Embryonic facial prominence (tissue), 1 donor: ENCODE measurements at regions not wholly inside any gene's neighbourhood (a gene's known extent, or its start where the extent isn't known, plus 50 kb on each side); places are given as distances from the start of the nearest gene placed in this dataset.

ENCODE experiments used
- DNase-seq: peaks from one replicate; pipeline ENCODE4 v3.0.0-alpha.2; 2016; ENCODE audit errors: extremely low spot score

- no peak for DNase-seq
Observed at GRCh38 chr3:188060840-188061544, 93.0 kb upstream of the LPP start.

GRCh38 chr3:188062216-188062615 is 91.7 kb upstream of the LPP start:
- peak; percentile 48 for DNase-seq

DNA sequence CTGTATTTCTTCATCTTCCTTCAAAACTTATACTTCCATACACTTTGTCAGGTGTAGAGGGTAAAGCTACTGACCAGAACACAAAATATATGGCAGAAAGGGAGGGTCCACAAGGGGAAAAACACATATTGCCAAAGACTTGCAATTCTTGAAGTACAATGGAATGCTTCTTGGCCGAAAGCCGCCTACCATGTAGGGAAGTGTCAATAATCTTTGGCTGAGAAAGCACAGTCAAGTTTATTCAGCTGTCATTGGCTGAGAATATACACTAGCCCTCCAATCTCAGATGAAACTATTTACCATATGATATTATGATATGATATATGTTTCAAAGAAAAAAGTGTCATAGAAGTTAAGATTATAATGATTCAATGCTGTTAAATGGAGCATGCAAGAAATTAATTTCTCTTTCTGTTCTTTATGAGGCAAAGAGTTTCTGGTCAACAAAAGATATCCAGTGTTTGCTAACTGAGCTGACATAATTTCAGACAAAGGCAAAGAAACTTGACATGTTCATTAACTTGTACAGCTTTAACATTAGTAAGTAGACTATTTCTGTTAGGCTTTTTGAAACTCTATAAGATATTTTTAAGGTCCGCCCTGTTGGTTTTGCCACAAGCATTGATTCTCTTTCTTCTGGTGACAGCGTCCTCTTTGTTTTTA is 89.0 kb upstream of the LPP start:
- no peak for DNase-seq

DNA sequence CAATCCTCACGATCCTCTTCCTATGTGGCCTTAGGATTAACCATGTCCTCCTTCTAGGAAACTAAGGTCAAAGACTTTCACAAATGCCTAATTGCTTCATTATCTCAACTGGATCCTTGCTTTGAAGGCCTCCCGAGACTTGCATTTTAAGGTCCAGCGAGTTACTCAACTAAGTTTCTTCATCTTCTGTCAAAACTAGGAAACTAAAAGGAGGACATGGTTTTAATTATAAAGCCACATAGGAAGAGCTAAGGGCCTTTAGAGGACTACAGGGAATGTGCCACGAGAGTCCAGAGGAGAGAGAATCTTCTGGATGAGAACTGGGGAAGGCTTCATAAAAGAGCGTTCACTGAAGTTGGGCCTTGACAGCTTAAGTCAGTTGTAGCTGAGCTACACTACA is 87.8 kb upstream of the LPP start:
- DNase-seq, result no peak

- DNase-seq, result no peak
Observed at GRCh38 chr3:188067932-188068331, 86.0 kb upstream of the LPP start.

- DNase-seq, result no peak
Observed at GRCh38 chr3:188068342-188068741, 85.6 kb upstream of the LPP start.

GRCh38 chr3:188071636-188072035 is 82.3 kb upstream of the LPP start:
- DNase-seq, result no peak

DNA sequence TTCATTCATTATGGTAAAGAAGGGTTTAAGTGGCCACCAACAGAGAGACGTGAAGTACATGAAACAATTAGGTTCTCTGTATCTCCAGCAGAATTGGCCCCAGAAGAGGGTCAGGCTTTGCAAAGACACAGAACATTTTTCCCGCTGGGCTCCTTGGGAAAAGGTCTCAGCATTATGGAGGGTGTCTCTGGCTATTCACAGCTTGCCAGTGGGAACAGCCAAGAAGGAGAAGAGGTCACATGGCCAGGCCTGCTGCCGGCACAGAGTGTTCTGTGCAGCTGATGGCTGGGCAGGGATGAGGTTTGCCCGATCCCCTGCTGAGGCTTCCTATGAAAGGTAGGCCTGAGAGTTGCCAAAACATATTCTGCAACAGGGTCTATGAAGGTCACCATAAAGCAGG is 77.8 kb upstream of the LPP start:
- DNase-seq, result no peak

DNA sequence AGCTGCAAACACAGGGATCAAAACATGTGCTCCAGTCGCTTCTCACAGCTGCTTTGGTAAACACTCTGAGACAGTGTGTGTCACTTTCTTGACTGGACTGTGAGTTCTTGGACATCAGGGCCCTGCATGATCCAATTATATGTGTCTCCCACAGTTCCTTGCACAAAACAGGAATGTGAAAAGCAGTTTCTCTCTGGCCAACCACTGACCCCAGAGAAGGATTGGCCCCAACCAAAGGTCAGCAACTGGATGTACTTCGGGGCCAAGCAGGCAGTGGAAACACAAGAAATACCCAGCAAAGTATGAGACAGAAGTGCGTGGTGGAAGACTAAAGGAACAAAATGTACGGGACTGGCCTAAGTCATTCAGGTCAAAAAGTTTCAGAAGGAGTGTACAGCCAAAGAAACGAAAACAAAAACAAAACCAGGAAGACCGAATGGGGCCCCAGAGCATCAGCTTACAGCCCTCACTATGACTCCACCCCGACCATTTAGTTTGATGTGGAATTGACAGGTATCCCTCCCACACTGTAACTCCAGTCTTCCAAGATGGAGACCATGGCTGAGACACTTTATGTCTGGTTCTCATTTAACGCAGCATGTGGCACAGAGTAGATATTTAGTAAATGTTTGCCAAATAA is 76.7 kb upstream of the LPP start:
- no peak for DNase-seq

- DNase-seq, result no peak
Observed at GRCh38 chr3:188080091-188080490, 73.9 kb upstream of the LPP start.

GRCh38 chr3:188082031-188082430 is 71.9 kb upstream of the LPP start:
- DNase-seq, result no peak

DNA sequence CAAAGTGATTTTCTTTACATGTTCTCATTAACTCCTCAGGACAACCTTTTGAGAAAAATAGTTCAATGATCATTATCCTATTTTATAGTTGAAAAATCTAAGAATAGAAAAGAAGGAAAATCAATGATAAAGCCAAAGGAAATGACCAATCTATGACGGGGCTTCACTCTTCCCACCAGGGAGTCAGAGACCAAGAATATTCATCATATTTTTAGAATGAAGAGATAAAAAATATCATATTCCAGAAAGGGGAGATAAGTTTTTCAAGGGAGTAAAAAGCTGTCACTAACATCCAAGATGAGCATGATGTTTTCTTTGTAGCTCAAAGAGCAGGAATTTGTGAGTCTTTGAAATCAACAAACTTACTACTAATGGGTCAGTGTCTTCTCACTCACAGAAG is 71.5 kb upstream of the LPP start:
- DNase-seq, result no peak

DNA sequence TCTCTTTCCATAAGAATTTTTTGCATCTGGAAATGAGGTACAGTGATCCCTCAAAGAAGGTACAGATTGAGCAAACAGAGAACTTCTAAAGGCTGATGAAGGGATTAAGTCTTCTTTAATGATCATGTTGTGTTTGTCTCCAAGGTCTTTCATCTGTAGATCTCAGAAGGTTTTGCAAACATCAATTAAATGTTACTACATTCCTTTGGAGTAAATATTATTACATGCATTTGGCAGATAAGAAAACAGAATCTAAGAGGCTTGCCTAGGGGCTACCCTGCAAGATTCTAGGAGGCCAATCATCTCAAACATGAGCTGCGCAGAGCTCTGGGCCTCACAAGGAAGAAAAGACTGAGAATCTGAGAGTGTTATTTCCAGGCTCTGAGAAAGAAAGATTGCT is 70.9 kb upstream of the LPP start:
- no peak for DNase-seq

DNA sequence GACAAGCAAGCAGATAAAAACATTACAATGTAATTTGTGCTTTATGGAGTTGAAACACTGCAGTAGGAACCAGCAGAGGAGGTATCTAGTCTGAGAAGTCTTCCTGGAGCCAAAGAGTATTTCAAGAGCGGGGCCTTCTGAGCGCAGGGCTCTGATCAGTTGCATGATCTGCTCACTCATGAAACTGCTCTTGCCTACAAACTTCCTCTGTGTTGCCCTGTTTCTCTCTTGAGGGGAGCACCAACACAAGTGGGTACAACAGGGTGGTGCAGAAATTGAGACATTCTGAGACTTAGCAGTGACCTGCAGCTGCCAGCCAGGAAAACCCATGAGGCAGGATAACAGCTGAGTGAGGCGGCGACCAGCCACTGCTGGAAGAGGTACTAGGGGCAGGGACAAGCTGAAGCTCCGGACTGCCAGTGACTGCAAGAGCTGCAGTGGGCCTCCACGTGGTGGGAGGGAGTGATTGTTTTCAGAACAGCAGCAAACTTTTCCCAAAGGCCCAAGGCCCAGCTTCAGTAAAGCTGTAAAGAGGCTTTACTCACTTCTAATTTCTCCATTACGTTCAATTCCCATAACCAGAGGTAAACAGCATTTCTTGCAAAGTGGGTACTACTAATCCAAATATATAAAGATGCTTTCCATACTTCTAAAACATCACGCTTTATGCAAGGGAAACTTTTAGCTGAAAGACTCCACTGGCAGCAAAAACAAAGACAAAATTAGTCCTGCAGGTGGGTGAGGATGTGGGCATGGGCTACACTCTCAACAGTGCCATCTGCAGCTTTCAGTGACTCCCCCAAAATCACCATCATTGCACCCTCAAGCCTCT is 69.0 kb upstream of the LPP start:
- DNase-seq, result no peak

DNA sequence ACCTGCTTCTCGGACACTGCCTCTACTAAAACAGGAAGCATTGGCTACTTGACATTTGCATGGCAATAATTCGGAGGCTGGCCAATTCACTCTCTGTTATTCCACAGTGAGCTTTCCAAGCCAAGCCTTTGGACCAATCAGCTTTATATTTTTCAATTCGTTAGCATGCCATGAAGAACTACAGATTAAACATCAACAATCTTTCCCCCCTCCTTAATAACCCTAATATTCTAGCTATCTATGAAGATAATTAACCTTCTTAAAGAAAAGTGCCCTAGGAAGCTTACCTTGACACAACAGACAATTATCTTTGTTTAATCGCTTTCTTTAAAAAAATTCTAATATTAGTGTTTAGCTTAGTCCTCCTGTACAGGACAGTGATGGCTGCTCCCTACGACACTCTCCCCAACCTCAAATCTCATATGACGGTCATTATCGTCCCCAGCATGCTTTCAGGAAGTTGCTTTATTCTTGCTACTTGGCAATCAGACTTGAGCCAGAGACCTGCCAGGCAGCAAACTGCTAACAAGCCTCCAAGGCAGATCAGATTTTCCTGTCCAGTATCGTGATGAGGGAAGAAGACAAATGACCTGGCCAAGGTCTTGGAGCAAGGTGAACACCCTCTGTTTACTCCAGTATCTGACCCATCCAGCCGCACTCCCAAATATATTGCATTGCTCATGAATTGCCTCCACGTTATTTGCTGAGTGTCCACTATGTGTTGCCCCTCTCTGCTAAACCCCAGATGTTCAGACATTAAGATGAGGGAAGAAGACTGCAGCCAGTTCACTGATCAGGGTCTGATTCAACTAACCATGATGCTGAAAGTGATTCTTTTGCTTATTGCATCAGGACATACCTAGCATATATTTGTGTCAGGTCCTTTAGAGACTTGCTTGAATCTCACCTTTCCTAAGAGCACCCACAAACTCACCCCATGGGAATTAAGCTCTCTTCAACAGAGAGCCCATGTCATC is 68.1 kb upstream of the LPP start:
- no peak for DNase-seq

- DNase-seq, result no peak
Observed at GRCh38 chr3:188088948-188089685, 64.8 kb upstream of the LPP start.

DNA sequence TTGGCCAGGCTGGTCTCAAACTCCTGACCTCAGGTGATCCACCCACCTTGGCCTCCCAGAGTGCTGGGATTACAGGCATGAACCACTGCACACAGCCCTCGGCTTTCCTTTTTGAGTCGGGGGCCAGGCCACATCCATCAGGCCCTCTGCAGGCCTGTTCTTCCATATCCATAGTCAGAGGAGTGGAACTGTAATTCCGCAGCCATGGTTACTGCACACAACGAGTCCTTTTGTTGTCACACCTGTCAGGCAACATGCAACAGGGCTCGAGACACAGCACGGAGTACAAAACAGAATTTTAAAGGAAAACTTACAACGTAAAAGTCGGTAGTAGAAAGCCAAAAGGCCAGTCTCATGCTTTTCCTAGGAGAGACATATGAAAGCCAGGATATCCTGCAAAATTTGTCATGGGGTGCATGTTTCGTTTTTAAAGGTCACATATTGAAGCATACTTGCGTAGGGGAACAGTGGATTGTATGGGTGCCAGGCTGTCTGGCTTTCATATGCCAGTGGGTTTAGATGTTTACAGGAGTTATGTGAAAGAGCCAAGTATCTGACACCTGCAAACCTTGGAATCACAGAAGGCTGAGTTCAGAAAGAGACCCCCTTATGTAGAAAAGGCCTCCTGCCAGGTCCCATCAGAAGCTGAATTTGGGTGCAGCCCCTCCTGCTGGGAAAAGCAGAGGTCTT is 63.2 kb upstream of the LPP start:
- no peak for DNase-seq

- no peak for DNase-seq
Observed at GRCh38 chr3:188091746-188092145, 62.2 kb upstream of the LPP start.

- DNase-seq, result no peak
Observed at GRCh38 chr3:188092648-188093047, 61.3 kb upstream of the LPP start.

DNA sequence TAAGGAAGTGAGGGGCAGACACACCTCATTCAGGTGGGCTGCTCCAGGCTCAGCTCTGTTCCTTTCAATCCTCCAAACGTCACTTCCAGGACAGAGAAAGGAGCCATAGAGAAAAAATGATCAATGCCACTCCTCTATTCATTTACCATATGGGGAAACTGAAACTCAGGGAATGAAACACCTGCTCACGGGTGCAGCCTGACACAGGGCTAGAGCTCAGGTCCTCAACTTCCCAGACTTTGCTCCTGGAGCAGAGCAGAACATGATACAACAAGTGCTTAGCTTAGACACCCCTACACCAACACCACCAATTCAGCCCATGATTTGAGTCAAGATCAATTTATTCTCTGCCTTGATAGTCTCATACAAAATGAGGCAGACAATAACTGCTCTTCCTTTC is 58.5 kb upstream of the LPP start:
- DNase-seq, result no peak
